HFFc6 (cell line): ENCODE measurements at regions not wholly inside any gene's neighbourhood (a gene's known extent, or its start where the extent isn't known, plus 50 kb on each side); places are given as distances from the start of the nearest gene placed in this dataset.

Experiments used
- DNase-seq: peaks from one replicate; pipeline ENCODE4 v3.0.0-alpha.2; 2018
- H3K27ac Mint-ChIP-seq: 2 replicates; pipeline ENCODE4 v1.8.0; 2020; ENCODE audit warnings: mild to moderate bottlenecking, mixed read lengths
- H3K27me3 Mint-ChIP-seq: 2 replicates; pipeline ENCODE4 v1.8.0; 2021; ENCODE audit warnings: mild to moderate bottlenecking, moderate library complexity, mixed read lengths; ENCODE audit not compliant: insufficient read depth
- H3K36me3 Mint-ChIP-seq: 2 replicates; pipeline ENCODE4 v1.8.0; 2021; ENCODE audit warnings: low read depth, mixed read lengths
- H3K4me1 Mint-ChIP-seq: 2 replicates; pipeline ENCODE4 v1.8.0; 2020; ENCODE audit warnings: low read depth, mixed read lengths
- H3K4me3 Mint-ChIP-seq: 2 replicates; pipeline ENCODE4 v1.8.0; 2020; ENCODE audit warnings: mild to moderate bottlenecking, moderate library complexity, mixed read lengths
- H3K9me3 Mint-ChIP-seq: 2 replicates; pipeline ENCODE4 v1.8.0; 2020; ENCODE audit warnings: mild to moderate bottlenecking, mixed read lengths
- TF ChIP-seq, protein P1 (sequence below): fragments of 200-600 bp; sonication (generic); IDR thresholded peaks from 2 replicates; pipeline ENCODE4 v1.5.0; 2021; ENCODE audit warnings: antibody characterized with exemption, mild to moderate bottlenecking

- no peaks in the 10 kb centered on the region for H3K9me3 Mint-ChIP-seq
- no peaks in the 10 kb centered on the region for H3K36me3 Mint-ChIP-seq
- peaks cover 71% of the 10 kb centered on the region for H3K4me1 Mint-ChIP-seq
- H3K4me3 Mint-ChIP-seq, result no peak overlapping the region
- TF ChIP-seq, protein P1, sequence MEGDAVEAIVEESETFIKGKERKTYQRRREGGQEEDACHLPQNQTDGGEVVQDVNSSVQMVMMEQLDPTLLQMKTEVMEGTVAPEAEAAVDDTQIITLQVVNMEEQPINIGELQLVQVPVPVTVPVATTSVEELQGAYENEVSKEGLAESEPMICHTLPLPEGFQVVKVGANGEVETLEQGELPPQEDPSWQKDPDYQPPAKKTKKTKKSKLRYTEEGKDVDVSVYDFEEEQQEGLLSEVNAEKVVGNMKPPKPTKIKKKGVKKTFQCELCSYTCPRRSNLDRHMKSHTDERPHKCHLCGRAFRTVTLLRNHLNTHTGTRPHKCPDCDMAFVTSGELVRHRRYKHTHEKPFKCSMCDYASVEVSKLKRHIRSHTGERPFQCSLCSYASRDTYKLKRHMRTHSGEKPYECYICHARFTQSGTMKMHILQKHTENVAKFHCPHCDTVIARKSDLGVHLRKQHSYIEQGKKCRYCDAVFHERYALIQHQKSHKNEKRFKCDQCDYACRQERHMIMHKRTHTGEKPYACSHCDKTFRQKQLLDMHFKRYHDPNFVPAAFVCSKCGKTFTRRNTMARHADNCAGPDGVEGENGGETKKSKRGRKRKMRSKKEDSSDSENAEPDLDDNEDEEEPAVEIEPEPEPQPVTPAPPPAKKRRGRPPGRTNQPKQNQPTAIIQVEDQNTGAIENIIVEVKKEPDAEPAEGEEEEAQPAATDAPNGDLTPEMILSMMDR, result peak; percentile 71
- H3K27me3 Mint-ChIP-seq, result peaks cover 2% of the 10 kb centered on the region; the same call in 1 of the 2 replicates
- DNase-seq, result peak; percentile 8
- peak overlapping the region; percentile 78 for H3K27ac Mint-ChIP-seq
These were observed 126.1 kb downstream of the SLC38A6 start for GRCh38 chr14:61106959-61107641.

GRCh38 chr14:61106271-61106958 lies 125.4 kb downstream of the SLC38A6 start:
- Mint-ChIP-seq H3K27ac (no peak overlapping the region; the same call in 1 of the 2 replicates), H3K9me3 (no peaks in the 10 kb centered on the region), H3K27me3 (peaks cover 2% of the 10 kb centered on the region; the same call in 1 of the 2 replicates), H3K36me3 (no peaks in the 10 kb centered on the region), H3K4me1 (peaks cover 78% of the 10 kb centered on the region), H3K4me3 (no peak overlapping the region)
- no peak for DNase-seq
- TF ChIP-seq, protein P1, result no peak

DNA sequence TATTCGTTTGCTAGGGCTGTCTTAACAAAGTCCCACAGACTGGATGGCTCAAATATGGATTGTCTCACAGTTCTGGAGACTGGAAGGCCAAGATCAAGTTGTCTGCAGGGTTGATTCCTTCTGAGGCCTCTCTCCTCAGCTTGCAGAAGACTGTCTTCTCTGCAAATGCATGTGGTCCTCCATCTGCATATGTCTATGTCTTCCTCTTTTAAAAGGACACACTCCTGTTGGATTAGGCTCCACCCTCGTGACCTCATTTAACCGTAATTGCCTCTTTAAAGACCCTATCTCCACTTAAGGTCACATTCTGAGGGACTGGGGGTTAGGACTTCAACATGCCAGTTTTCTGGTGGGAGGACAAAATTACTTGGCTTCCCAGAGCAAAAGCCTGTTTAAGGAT lies 123.3 kb downstream of the SLC38A6 start:
- no peak for DNase-seq
- peaks cover 72% of the 10 kb centered on the region for H3K4me1 Mint-ChIP-seq
- TF ChIP-seq, protein P1, result no peak
- H3K9me3 Mint-ChIP-seq, result no peaks in the 10 kb centered on the region
- H3K27ac Mint-ChIP-seq, result peak overlapping the region; percentile 100
- peaks cover 2% of the 10 kb centered on the region; the same call in 1 of the 2 replicates for H3K27me3 Mint-ChIP-seq
- H3K4me3 Mint-ChIP-seq, result peak overlapping the region; percentile 82
- no peaks in the 10 kb centered on the region; the same call in none of the 2 replicates for H3K36me3 Mint-ChIP-seq

GRCh38 chr14:61103541-61104339 lies 122.7 kb downstream of the SLC38A6 start:
- H3K36me3 Mint-ChIP-seq, result peaks cover 6% of the 10 kb centered on the region
- peaks cover 72% of the 10 kb centered on the region for H3K4me1 Mint-ChIP-seq
- peaks cover 2% of the 10 kb centered on the region; the same call in 1 of the 2 replicates for H3K27me3 Mint-ChIP-seq
- TF ChIP-seq, protein P1, result no peak
- DNase-seq, result peak; percentile 95
- no peaks in the 10 kb centered on the region for H3K9me3 Mint-ChIP-seq
- peak overlapping the region; percentile 82 for H3K4me3 Mint-ChIP-seq
- H3K27ac Mint-ChIP-seq, result peak overlapping the region; percentile 100
